Keratinocyte (primary cell): ENCODE measurements at regions not wholly inside any gene's neighbourhood (a gene's known extent, or its start where the extent isn't known, plus 50 kb on each side); places are given as distances from the start of the nearest gene placed in this dataset.

Experiments used
- DNase-seq: peaks from one replicate; pipeline ENCODE4 v3.0.0-alpha.2; 2011; ENCODE audit warnings: low read depth, missing footprints, low spot score
- FAIRE-seq: peaks from 2 replicates; lab custom pipeline; 2011; peaks lifted over from hg19 to GRCh38; lab: Jason Lieb, UNC
- H2AFZ ChIP-seq: 2 replicates; pipeline ENCODE4 v1.6.0; 2012; ENCODE audit warnings: low read length, control low read depth, inconsistent platforms; ENCODE audit not compliant: control insufficient read depth
- H3K27ac ChIP-seq: 2 replicates; pipeline ENCODE4 v1.5.1; 2011; ENCODE audit warnings: low read length; ENCODE audit not compliant: control insufficient read depth, insufficient read depth
- H3K27me3 ChIP-seq: 3 replicates; pipeline ENCODE4 v1.6.0; 2011; ENCODE audit warnings: low read length; ENCODE audit not compliant: control insufficient read depth, insufficient read depth; ENCODE audit errors: extremely low read depth
- H3K36me3 ChIP-seq, 2 experiments: 2 replicates in 1 of 2; 3 replicates in 1 of 2; pipeline ENCODE4 v1.5.1; 2011; ENCODE audit warnings: low read length in 2 of 2, mild to moderate bottlenecking in 1 of 2; ENCODE audit not compliant: control insufficient read depth in 2 of 2, insufficient read depth in 2 of 2; ENCODE audit errors: extremely low read depth in 1 of 2
- H3K4me1 ChIP-seq: 3 replicates; pipeline ENCODE4 v1.5.1; 2011; ENCODE audit warnings: low read length; ENCODE audit not compliant: control insufficient read depth, insufficient read depth; ENCODE audit errors: extremely low read depth
- H3K4me2 ChIP-seq: 3 replicates; pipeline ENCODE4 v1.6.0; 2011; ENCODE audit warnings: low read depth, low read length; ENCODE audit not compliant: control insufficient read depth, insufficient read depth; ENCODE audit errors: extremely low read depth
- H3K4me3 ChIP-seq, 3 experiments: fragments of 200-600 bp in 1 of 3; sonication (generic) in 1 of 3; 2 replicates in 2 of 3; 3 replicates in 1 of 3; pipeline ENCODE4 v1.5.1; 2011 to 2016; ENCODE audit warnings: low read length in 3 of 3, mild to moderate bottlenecking in 3 of 3, control low read depth in 2 of 3, inconsistent platforms in 1 of 3, low read depth in 1 of 3, mixed read lengths in 1 of 3, mixed run types in 1 of 3, moderate library complexity in 1 of 3; ENCODE audit not compliant: control insufficient read depth in 2 of 3, insufficient read depth in 2 of 3; ENCODE audit errors: extremely low read depth in 1 of 3
- H3K79me2 ChIP-seq: 2 replicates; pipeline ENCODE4 v1.6.0; 2012; ENCODE audit warnings: low read length; ENCODE audit not compliant: control insufficient read depth, insufficient read depth
- H3K9ac ChIP-seq: 3 replicates; pipeline ENCODE4 v1.6.0; 2011; ENCODE audit warnings: low read length; ENCODE audit not compliant: control insufficient read depth, insufficient read depth; ENCODE audit errors: extremely low read depth
- H3K9me1 ChIP-seq: 3 replicates; pipeline ENCODE4 v1.6.0; 2011; ENCODE audit warnings: low read length; ENCODE audit not compliant: control insufficient read depth, insufficient read depth; ENCODE audit errors: extremely low read depth
- H3K9me3 ChIP-seq: 2 replicates; pipeline ENCODE4 v1.5.1; 2012; ENCODE audit warnings: low read depth, low read length; ENCODE audit not compliant: control insufficient read depth
- H4K20me1 ChIP-seq: 3 replicates; pipeline ENCODE4 v1.6.0; 2011; ENCODE audit warnings: low read length; ENCODE audit not compliant: control insufficient read depth, insufficient read depth; ENCODE audit errors: extremely low read depth
- EZH2 ChIP-seq: IDR thresholded peaks from one replicate; pipeline ENCODE4 v1.6.1; 2012; ENCODE audit warnings: inconsistent platforms, mild to moderate bottlenecking, low read length, moderate library complexity
- dilution Hi-C: fragments of 300-500 bp; cut with MboI; formaldehyde crosslinking; loops from one replicate; pipeline ENCODE4 v1.7.0; 2020; ENCODE audit warnings: low sequenced_read_pairs; ENCODE audit not compliant: extremely low pct_ligation_motif_present
- TF ChIP-seq, protein P1 (sequence below), 3 experiments: IDR thresholded peaks in 1 of 3; conservative IDR thresholded peaks in 1 of 3; optimal IDR thresholded peaks in 1 of 3; 2 replicates in 2 of 3; 3 replicates in 1 of 3; pipeline versions ENCODE3 to v1.5.1; 2011; ENCODE audit warnings: low read length in 3 of 3, mild to moderate bottlenecking in 3 of 3, moderate library complexity in 2 of 3, control low read depth in 1 of 3, inconsistent platforms in 1 of 3; ENCODE audit not compliant: insufficient read depth in 2 of 3; ENCODE audit errors: extremely low read depth in 1 of 3

GRCh38 chr14:55847766-55848165 lies 267.8 kb downstream of the KTN1 start:
- DNase-seq: no peak
- no peak for FAIRE-seq

DNA sequence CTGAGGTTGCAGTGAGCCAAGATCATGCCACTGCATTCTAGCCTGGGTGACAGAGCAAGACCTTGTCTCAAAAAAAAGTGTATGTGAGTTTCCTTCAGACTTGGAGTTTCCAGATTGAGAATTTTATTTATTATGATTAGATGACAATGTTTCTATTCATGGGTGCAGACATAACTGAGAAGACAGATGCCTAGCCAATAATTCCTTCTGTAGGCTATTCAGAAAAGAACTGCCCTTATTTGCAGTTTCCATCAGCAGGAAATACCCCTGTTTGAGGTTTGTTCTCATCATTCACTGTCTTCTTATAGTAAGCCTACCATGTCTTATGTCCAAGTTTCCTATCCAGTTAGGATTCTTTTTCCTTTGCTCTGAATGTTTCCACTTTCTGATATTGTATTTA lies 269.0 kb downstream of the KTN1 start:
- H3K4me1 ChIP-seq: peaks cover 5% of the 10 kb centered on the region
- H3K4me3 ChIP-seq: no peak overlapping the region
- H4K20me1 ChIP-seq: no peaks in the 10 kb centered on the region
- no peak overlapping the region for H3K27ac ChIP-seq
- no peaks in the 10 kb centered on the region for H3K9me3 ChIP-seq
- no peaks in the 10 kb centered on the region for H3K27me3 ChIP-seq
- dilution Hi-C loops: no loop called here
- H3K9me1 ChIP-seq: no peaks in the 10 kb centered on the region
- H3K79me2 ChIP-seq: no peaks in the 10 kb centered on the region
- no peaks in the 10 kb centered on the region for H3K36me3 ChIP-seq
- no peak for FAIRE-seq
- H3K9ac ChIP-seq: no peak overlapping the region
- DNase-seq: no peak
- no peak overlapping the region for H3K4me2 ChIP-seq
- H2AFZ ChIP-seq: no peak overlapping the region
- TF ChIP-seq, protein P1, sequence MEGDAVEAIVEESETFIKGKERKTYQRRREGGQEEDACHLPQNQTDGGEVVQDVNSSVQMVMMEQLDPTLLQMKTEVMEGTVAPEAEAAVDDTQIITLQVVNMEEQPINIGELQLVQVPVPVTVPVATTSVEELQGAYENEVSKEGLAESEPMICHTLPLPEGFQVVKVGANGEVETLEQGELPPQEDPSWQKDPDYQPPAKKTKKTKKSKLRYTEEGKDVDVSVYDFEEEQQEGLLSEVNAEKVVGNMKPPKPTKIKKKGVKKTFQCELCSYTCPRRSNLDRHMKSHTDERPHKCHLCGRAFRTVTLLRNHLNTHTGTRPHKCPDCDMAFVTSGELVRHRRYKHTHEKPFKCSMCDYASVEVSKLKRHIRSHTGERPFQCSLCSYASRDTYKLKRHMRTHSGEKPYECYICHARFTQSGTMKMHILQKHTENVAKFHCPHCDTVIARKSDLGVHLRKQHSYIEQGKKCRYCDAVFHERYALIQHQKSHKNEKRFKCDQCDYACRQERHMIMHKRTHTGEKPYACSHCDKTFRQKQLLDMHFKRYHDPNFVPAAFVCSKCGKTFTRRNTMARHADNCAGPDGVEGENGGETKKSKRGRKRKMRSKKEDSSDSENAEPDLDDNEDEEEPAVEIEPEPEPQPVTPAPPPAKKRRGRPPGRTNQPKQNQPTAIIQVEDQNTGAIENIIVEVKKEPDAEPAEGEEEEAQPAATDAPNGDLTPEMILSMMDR (optimal IDR thresholded peaks at IDR 0.05 in 1 of 3, IDR thresholded peaks at IDR 0.05 in 1 of 3, conservative IDR thresholded peaks at IDR 0.05 in 1 of 3; ENCODE audit: extremely low read depth in 1 of 3, insufficient read depth in 2 of 3, low read length in 3 of 3): no peak
- TF ChIP-seq EZH2: no peak

More at GRCh38 chr14:55847766-55848165, 267.8 kb downstream of the KTN1 start:
- Histone ChIP-seq H3K27ac (no peak overlapping the region), H3K4me2 (no peak overlapping the region), H3K9ac (no peak overlapping the region), H3K4me1 (peaks cover 5% of the 10 kb centered on the region), H3K79me2 (no peaks in the 10 kb centered on the region), H3K36me3 (no peaks in the 10 kb centered on the region), H3K27me3 (no peaks in the 10 kb centered on the region), H4K20me1 (no peaks in the 10 kb centered on the region), H2AFZ (no peak overlapping the region), H3K9me3 (no peaks in the 10 kb centered on the region), H3K9me1 (no peaks in the 10 kb centered on the region), H3K4me3 (no peak overlapping the region)
- TF ChIP-seq, protein P1 (optimal IDR thresholded peaks at IDR 0.05 in 1 of 3, IDR thresholded peaks at IDR 0.05 in 1 of 3, conservative IDR thresholded peaks at IDR 0.05 in 1 of 3; ENCODE audit: extremely low read depth in 1 of 3, insufficient read depth in 2 of 3, low read length in 3 of 3): no peak
- no peak for TF ChIP-seq EZH2
- dilution Hi-C loops: no loop called here
